NCI-H82 (cell line): ENCODE measurements at regions not wholly inside any gene's neighbourhood (a gene's known extent, or its start where the extent isn't known, plus 50 kb on each side); places are given as distances from the start of the nearest gene placed in this dataset.

Experiments used
- DNase-seq: peaks from one replicate; lab custom pipeline; 2025; lab: John Stamatoyannopoulos, UW

GRCh38 chr3:190252080-190252479 lies 70.2 kb downstream of the CLDN1 start:
- DNase-seq, result no peak

- no peak for DNase-seq
These were observed 72.8 kb downstream of the CLDN1 start for GRCh38 chr3:190249414-190249813.

GRCh38 chr3:190242147-190242546 lies 80.1 kb downstream of the CLDN1 start:
- no peak for DNase-seq

DNA sequence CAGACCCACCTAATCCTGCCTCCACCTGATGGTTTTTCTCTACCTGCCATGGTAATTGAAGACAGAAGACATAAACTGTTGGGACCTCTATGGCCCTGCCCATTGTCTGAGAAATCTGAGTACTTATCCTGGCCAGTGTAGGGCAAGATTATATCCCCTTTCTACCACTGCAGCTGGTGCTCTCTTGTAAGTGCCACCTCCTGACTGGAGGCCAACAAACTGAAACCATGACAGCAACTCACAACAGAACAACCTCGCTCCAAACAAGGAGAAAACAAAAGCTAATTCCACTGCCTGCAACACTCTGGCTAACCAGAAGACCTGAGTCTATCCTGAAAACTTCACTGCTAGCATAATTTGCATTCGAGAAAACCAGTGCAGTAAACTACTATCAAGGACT lies 82.9 kb downstream of the CLDN1 start:
- no peak for DNase-seq

- DNase-seq, result no peak
These were observed 83.4 kb downstream of the CLDN1 start for GRCh38 chr3:190238871-190239270.

- no peak for DNase-seq
These were observed 87.6 kb downstream of the CLDN1 start for GRCh38 chr3:190234621-190235020.

DNA sequence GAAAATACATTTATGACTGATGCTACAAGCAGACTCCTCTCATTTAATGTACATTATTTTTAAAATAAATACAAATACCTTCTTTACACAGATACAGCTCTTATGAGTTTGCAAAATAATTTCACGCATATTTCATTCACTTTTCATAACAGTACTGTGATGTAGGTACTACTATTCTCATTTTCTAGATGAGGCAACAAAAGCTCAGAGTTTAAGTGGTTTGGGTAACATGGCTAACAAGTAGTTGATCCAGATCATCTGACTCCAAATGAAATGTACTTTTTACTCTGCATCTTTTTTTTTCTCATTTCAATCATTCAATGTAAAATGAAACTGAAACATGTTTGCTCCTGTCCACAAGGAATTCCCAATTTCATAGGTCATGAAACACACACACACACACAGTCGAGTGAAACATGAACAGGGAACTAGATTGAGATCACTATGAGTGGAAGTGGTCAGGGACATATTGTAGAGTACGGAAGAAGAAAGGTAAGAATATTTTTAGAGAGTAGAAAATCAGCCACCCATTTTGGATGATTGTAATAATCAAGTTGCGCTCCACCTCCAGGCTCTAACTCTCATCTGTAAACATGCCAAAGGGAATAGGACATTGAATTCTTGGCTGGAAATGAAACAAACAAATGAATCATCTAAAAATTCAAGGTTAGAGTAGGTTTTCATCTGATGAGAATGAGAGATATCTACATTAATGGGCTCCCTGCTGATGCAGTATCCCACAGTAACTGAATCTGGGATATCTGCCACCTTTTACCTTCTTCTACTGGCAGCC lies 92.4 kb downstream of the CLDN1 start:
- no peak for DNase-seq

- no peak for DNase-seq
These were observed 95.2 kb downstream of the CLDN1 start for GRCh38 chr3:190227064-190227463.

DNA sequence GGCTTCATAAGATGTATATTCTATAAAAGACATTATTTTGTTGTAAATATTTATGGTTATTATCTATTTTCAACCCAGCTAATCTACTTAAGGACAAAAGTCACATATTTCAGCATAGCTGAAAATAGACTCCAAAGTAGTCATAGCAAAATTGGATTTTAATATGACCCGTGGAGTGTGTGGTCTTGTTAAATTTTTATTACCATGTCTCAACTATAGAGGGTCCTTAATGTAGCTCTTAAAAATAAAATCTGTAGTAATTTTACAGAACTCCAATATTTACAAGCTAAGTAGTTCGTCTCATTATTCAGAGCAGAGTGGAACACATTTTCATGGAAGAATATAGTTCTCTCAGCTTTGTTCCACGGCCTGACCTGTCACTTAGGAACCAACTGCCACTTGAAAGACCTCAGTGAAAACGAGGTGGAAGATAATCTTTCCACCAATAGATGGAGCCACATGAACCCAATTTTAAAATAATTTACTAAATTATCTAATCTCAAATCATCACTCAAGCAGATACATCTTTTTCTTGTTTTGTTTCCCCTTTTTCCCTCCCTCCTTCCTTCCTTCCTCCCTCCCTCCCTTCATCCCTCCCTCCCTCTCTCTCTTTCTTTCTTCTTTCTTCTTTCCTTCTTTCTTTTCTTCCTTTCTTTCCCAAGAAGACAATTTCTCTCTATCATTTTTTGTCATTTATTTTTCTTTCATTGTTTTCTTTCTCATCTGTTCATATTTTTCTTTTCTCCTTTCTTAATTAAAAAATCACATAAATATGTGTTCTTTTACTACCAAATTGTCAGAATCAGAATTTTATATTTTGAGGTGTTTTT lies 97.2 kb downstream of the CLDN1 start:
- DNase-seq, result peak; percentile 37

GRCh38 chr3:190224456-190224855 lies 97.8 kb downstream of the CLDN1 start:
- DNase-seq, result no peak

GRCh38 chr3:190222916-190223315 lies 99.3 kb downstream of the CLDN1 start:
- DNase-seq, result no peak

- no peak for DNase-seq
These were observed 99.9 kb downstream of the CLDN1 start for GRCh38 chr3:190222360-190222759.

GRCh38 chr3:190220362-190220761 lies 99.7 kb upstream of the P3H2 start:
- DNase-seq, result no peak

GRCh38 chr3:190217081-190217480 lies 96.4 kb upstream of the P3H2 start:
- no peak for DNase-seq

- DNase-seq, result no peak
These were observed 93.0 kb upstream of the P3H2 start for GRCh38 chr3:190213727-190214126.

DNA sequence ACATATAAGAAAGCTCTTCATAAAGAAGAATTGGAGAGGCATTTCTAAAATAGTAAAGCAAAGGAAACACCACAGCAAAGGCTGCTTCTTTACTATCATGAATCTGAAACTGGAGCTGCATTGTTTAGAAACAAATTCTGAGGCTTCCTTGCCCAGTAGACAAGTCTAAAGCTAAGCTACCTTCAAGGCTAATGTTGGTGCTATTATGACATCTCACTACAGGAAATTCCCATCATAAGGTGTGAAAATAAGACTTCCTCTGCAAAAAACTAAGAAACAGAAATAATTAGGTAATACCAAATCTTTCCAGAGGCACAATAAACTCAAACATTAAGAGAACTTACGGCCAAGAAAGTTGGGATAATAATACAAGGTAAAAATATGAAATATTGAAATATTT lies 89.9 kb upstream of the P3H2 start:
- DNase-seq, result no peak

DNA sequence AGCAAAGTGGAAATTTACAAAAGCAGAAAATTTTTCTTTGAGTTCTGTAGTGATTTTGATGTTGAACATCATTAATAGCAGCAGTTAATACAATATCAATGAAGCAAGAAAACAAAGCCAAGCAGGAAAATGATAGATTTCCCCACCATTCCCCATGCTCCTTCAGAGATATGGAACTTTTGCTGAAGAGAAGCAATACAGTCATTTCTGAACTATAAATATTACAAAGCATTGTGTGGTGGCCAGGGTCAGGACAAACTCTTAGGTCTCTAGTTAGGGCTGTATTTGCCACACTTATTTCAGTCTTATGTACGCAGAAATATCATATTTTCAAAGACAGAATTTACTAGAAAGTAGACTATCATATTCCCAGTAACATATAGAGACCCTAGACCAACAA lies 88.8 kb upstream of the P3H2 start:
- no peak for DNase-seq

GRCh38 chr3:190208196-190208595 lies 87.5 kb upstream of the P3H2 start:
- DNase-seq, result no peak

DNA sequence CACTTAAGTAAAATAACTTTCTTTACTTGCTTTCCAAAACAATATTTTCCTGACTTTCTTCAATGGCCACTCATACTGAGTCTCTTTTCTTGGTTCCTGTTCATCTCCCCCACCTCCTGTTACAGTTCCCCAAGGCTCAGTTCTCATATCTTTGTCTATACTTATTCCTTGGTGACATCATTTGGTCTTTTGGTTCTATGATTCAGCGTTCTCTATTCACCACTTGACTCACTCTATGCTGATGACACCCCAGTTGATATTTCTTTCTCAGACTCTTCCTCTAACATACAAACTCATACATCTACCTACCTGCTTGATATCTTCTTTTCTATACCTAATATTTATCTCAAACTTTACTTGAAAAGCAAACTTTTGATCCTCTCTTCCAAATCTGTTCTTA lies 85.0 kb upstream of the P3H2 start:
- no peak for DNase-seq

DNA sequence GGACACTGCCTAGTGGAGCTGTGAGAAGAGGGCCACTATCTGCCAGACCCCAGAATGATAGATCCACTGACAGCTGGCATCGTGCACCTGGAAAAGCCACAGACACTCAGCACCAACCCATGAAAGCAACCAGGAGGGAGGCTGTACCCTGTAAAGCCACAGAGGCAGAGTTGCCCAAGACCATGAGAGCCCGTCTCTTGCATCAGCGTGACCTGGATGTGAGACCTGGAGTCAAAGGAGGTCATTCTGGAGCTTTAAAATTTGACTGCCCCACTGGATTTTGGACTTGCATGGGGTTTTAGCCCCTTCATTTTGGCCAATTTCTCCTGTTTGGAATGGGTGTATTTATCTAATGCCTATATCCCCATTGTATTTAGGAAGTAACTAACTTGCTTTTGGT lies 83.5 kb upstream of the P3H2 start:
- no peak for DNase-seq

DNA sequence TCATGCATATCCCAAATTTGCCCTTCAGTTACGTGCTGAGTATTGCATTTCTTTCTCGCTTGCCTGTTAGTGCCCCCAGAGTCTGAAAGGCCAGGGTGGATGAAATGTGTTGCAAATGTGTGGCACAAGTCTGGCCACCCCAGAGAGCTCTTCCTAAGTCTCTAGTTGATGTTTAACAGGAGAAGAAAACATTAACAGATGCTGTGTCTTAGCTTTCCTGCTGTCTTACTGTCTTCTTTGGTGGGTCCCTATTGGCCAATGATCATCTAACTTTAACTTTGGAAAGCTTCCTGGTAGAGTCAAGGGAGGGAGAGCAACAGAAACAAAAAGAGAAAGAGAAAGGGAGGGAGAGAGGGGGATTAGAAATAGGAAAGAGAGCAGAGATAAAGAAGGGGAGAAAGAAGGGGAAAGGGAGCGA lies 76.7 kb upstream of the P3H2 start:
- peak; percentile 64 for DNase-seq

DNA sequence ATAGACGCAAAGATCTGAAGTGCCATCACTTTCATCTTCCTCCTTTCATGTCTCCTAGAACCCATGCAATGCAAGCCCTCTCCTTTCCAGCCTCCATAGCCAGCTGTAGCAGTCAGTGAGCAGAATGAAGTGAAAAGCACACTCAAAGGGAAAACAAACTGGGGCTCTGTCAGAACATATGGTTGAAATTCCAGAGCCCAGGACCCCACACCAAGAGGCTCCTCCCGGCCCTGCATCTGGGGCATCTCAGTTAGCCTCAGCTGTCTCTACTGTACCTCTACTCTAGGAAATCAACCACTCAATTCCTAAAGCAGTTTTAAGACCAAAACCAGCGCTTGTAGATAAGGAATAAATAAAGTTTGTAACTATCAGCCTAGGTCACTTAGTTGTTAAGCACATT lies 73.8 kb upstream of the P3H2 start:
- peak; percentile 10 for DNase-seq

- DNase-seq, result no peak
These were observed 72.5 kb upstream of the P3H2 start for GRCh38 chr3:190193210-190193609.
